ENCODE measurements at regions not wholly inside any gene's neighbourhood (a gene's known extent, or its start where the extent isn't known, plus 50 kb on each side); places are given as distances from the start of the nearest gene placed in this dataset.
"Not testable (repeated sequence)": the region's sequence is repeated elsewhere in the genome, so short reads cannot be mapped to it uniquely, and the experiment has no call there.

DNA sequence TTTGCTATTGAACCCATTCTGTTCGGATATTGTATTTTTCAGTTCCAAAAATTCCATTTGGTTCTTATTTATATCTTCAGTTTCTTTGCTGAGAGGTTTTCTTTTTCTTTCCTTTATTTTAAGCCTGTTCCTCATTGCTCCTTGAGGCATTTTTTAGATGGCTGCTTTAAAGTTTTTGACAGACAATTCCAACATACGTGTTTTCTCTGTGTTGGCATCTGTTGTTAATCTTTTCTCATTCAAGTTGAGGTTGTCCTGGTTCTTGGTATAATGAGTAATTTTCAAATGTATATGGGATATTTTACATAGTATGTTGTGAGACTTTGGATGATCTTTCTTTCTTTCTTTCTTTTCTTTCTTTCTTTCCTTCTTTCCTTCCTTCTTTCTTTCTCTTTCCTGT, 1078.0 kb upstream of the CELF2 start:
- no peaks in the 10 kb centered on the region for H3K4me1 ChIP-seq

DNA sequence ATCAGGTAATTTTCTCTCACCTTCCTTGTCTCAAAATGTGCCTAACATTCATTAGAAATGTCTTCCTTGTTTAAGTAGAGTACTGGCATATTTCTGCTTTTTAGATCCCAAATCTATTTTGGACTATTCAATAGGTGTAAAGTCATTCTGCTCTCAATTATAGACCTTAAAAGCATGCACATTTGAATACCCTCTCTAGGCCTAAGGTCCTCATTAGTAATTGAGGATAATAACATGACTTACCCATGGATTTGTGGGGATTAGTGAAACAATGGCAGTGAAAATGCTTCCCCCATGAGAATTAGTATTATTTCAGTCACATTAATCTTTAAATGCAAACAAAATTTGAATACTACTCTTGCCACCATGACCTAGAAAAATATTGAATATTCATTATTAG, 1073.0 kb upstream of the CELF2 start:
- TF ChIP-seq POLR2A (IDR thresholded peaks at IDR 0.05) (no peak), POLR2AphosphoS5 (IDR thresholded peaks at IDR 0.05; ENCODE audit: insufficient read depth in 1 of 2, low read depth in 1 of 2) (no peak)
- TF ChIP-seq, protein P1, sequence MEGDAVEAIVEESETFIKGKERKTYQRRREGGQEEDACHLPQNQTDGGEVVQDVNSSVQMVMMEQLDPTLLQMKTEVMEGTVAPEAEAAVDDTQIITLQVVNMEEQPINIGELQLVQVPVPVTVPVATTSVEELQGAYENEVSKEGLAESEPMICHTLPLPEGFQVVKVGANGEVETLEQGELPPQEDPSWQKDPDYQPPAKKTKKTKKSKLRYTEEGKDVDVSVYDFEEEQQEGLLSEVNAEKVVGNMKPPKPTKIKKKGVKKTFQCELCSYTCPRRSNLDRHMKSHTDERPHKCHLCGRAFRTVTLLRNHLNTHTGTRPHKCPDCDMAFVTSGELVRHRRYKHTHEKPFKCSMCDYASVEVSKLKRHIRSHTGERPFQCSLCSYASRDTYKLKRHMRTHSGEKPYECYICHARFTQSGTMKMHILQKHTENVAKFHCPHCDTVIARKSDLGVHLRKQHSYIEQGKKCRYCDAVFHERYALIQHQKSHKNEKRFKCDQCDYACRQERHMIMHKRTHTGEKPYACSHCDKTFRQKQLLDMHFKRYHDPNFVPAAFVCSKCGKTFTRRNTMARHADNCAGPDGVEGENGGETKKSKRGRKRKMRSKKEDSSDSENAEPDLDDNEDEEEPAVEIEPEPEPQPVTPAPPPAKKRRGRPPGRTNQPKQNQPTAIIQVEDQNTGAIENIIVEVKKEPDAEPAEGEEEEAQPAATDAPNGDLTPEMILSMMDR (IDR thresholded peaks at IDR 0.05), result no peak
- no peaks in the 10 kb centered on the region for H3K36me3 ChIP-seq
- no peaks in the 10 kb centered on the region for H3K9me3 ChIP-seq
- intact Hi-C loops (cut with DNase I), result no loop called here
- H3K4me3 ChIP-seq, result no peak overlapping the region
- H3K4me1 ChIP-seq, result no peaks in the 10 kb centered on the region
- H3K27ac ChIP-seq, result no peak overlapping the region
- DNase-seq (ENCODE audit: extremely low spot score in 2 of 2), result no peak
- no peaks in the 10 kb centered on the region for H3K27me3 ChIP-seq

More for the DNA sequence above, 1078.0 kb upstream of the CELF2 start:
- Histone ChIP-seq H3K27me3 (no peaks in the 10 kb centered on the region), H3K27ac (no peak overlapping the region), H3K9me3 (no peaks in the 10 kb centered on the region), H3K4me3 (no peak overlapping the region), H3K36me3 (no peaks in the 10 kb centered on the region)
- TF ChIP-seq POLR2AphosphoS5 (IDR thresholded peaks at IDR 0.05; ENCODE audit: insufficient read depth in 1 of 2, low read depth in 1 of 2), result no peak
- TF ChIP-seq POLR2A (IDR thresholded peaks at IDR 0.05), result no peak
- TF ChIP-seq, protein P1 (IDR thresholded peaks at IDR 0.05), result no peak
- no peak for DNase-seq (ENCODE audit: extremely low spot score in 2 of 2)
- intact Hi-C loops (cut with DNase I), result no loop called here

DNA sequence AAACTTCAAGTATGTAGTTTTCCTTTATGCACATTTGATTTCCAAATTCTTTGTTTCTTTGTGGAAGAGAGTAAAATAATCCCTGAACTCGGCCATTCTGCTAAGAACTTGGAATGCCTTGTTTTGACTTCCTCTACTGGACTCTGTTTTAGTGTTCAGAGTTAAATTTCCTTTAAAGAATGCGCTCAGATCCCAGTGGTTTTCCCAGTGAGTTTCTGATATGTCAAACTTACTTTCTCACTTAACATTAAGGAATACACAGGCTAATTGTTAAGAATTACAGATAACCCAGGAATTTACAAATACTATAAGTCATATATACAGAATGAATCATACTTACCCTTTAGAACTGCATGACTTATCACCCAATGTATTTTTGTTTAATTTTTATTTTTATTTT, 1067.6 kb upstream of the CELF2 start:
- H3K27ac ChIP-seq, result no peak overlapping the region
- H3K4me3 ChIP-seq, result no peak overlapping the region
- no peaks in the 10 kb centered on the region for H3K36me3 ChIP-seq
- intact Hi-C loops (cut with DNase I), result no loop called here
- no peaks in the 10 kb centered on the region for H3K27me3 ChIP-seq
- no peak for DNase-seq (ENCODE audit: extremely low spot score in 2 of 2)
- H3K4me1 ChIP-seq, result no peaks in the 10 kb centered on the region
- TF ChIP-seq, protein P1 (IDR thresholded peaks at IDR 0.05), result no peak
- TF ChIP-seq POLR2AphosphoS5 (IDR thresholded peaks at IDR 0.05; ENCODE audit: insufficient read depth in 1 of 2, low read depth in 1 of 2) (no peak), POLR2A (IDR thresholded peaks at IDR 0.05) (no peak)
- H3K9me3 ChIP-seq, result no peaks in the 10 kb centered on the region

DNA sequence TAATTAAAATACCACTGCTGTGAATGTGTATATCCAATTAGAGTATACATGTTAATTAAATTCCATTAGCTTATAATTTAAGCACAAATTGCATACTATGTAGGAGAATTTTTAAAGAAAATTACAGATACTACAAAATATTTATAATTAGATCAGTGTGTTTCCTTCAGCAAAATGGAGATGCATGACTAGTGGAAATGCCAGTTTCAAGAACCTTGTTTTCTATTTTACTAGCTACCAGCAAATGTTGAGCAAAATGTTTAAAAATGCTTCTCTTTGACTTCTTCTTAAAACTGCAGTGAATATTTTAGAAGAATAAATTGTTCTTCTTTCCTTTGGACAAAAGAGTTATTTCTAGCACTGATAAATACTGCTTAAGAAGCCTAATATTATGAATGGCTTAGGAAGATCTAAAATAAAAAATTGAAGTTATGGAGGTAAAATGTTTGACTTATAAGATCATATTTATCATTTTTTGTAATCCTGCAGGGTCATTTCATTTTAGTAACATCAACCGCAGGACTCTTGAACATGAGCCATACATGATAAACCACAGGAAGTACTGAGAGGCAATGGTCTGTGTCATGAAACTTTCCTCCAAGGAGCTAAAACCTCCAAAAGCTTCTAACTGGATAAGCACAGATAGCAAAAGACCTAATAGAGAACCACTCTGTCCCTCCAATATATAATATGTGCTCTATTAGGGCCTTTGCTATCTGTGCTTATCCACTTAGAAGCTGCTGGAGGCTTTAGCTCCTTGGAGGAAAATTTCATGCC, 1066.0 kb upstream of the CELF2 start:
- Histone ChIP-seq H3K4me3 (no peak overlapping the region), H3K36me3 (no peaks in the 10 kb centered on the region), H3K9me3 (no peaks in the 10 kb centered on the region), H3K27ac (no peak overlapping the region), H3K4me1 (no peaks in the 10 kb centered on the region), H3K27me3 (no peaks in the 10 kb centered on the region)
- DNase-seq (ENCODE audit: extremely low spot score in 2 of 2), result no peak
- intact Hi-C loops (cut with DNase I), result no loop called here
- TF ChIP-seq POLR2A (IDR thresholded peaks at IDR 0.05) (no peak), POLR2AphosphoS5 (IDR thresholded peaks at IDR 0.05; ENCODE audit: insufficient read depth in 1 of 2, low read depth in 1 of 2) (no peak)
- TF ChIP-seq, protein P1 (IDR thresholded peaks at IDR 0.05), result no peak

DNA sequence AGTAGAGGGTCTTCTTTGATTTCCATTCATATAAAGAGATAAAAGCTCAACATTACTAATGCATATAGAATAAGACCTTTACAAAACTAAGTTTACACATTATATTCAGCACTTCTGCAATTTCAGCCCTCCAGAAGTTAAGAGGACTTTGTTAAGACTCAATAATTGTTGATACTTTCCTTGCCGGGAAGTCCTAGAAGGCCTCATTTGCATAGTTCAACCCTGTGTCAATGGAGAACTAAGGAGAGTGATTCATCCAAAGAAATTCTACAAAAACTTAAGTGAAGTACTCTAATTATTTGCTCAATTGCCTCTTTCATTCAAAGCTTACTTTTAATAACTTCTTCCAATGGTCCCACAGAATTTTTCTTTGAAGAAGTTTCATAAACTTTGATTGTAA, 1060.3 kb upstream of the CELF2 start:
- intact Hi-C loops (cut with DNase I), result no loop called here
- Histone ChIP-seq H3K9me3 (no peaks in the 10 kb centered on the region), H3K36me3 (no peaks in the 10 kb centered on the region), H3K4me1 (no peaks in the 10 kb centered on the region), H3K27ac (no peak overlapping the region), H3K27me3 (no peaks in the 10 kb centered on the region), H3K4me3 (no peak overlapping the region)
- TF ChIP-seq, protein P1 (IDR thresholded peaks at IDR 0.05), result no peak
- TF ChIP-seq POLR2A (IDR thresholded peaks at IDR 0.05) (no peak), POLR2AphosphoS5 (IDR thresholded peaks at IDR 0.05; ENCODE audit: insufficient read depth in 1 of 2, low read depth in 1 of 2) (no peak)
- no peak for DNase-seq (ENCODE audit: extremely low spot score in 2 of 2)

DNA sequence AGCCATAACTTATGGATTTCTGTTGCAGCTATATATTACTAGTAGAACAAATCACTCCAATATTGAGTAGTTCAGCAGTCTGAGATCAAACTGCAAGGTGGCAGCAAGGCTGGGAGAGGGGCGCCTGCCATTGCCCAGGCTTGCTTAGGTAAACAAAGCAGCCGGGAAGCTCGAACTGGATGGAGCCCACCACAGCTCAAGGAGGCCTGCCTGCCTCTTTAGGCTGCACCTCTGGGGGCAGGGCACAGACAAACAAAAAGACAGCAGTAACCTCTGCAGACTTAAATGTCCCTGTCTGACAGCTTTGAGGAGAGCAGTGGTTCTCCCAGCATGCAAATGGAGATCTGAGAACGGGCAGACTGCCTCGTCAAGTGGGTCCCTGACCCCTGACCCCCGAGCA, 1059.8 kb upstream of the CELF2 start:
- intact Hi-C loops (cut with DNase I); H3K4me1 ChIP-seq; H3K27me3 ChIP-seq; H3K36me3 ChIP-seq; H3K27ac ChIP-seq; DNase-seq (ENCODE audit: extremely low spot score in 2 of 2); H3K9me3 ChIP-seq; H3K4me3 ChIP-seq: not testable (repeated sequence)
